OCI-LY3 (cell line): ENCODE measurements at regions not wholly inside any gene's neighbourhood (a gene's known extent, or its start where the extent isn't known, plus 50 kb on each side); places are given as distances from the start of the nearest gene placed in this dataset.

Experiments used
- H2AFZ ChIP-seq: fragments of 200-600, 300-600 bp; shearing (Covaris generic); 2 replicates; pipeline ENCODE4 v1.6.0; 2014; ENCODE audit warnings: antibody characterized with exemption, low read depth, low read length
- H3K27ac ChIP-seq: fragments of 200-600, 300-600 bp; sonication (generic); 2 replicates; pipeline ENCODE4 v1.5.1; 2014; ENCODE audit warnings: mild to moderate bottlenecking, low read length, moderate library complexity, mixed read lengths
- H3K27me3 ChIP-seq: fragments of 200-600, 300-600 bp; sonication (generic); 2 replicates; pipeline ENCODE4 v1.6.1; 2014; ENCODE audit warnings: low read depth, low read length, mixed read lengths
- H3K36me3 ChIP-seq: fragments of 200-600, 300-600 bp; sonication (generic); replicated peaks from 2 replicates; pipeline ENCODE3; 2014; ENCODE audit warnings: low read depth, low read length, mixed read lengths
- H3K4me1 ChIP-seq: fragments of 300-600, 200-600 bp; sonication (generic); 2 replicates; pipeline ENCODE4 v1.6.1; 2014; ENCODE audit warnings: low read length, mixed read lengths
- H3K4me2 ChIP-seq: fragments of 200-600, 300-600 bp; sonication (generic); 2 replicates; pipeline ENCODE4 v1.6.1; 2014; ENCODE audit warnings: low read length, mixed read lengths
- H3K4me3 ChIP-seq: fragments of 300-600, 200-600 bp; sonication (generic); 2 replicates; pipeline ENCODE4 v1.5.1; 2014; ENCODE audit warnings: antibody characterized with exemption, mild to moderate bottlenecking, low read length, moderate library complexity
- H3K79me2 ChIP-seq: fragments of 300-600, 200-600 bp; shearing (Covaris generic); 2 replicates; pipeline ENCODE4 v1.6.1; 2014; ENCODE audit warnings: mild to moderate bottlenecking, low read length, mixed read lengths
- H3K9ac ChIP-seq: fragments of 300-600, 200-600 bp; shearing (Covaris generic); 2 replicates; pipeline ENCODE4 v1.6.0; 2014; ENCODE audit warnings: mild to moderate bottlenecking, low read length, moderate library complexity
- H3K9me3 ChIP-seq: fragments of 200-600, 300-600 bp; shearing (Covaris generic); 2 replicates; pipeline ENCODE4 v1.6.1; 2014; ENCODE audit warnings: low read length, mixed read lengths; ENCODE audit not compliant: insufficient read depth
- H4K20me1 ChIP-seq: fragments of 200-600, 300-600 bp; sonication (generic); 2 replicates; pipeline ENCODE4 v1.6.1; 2016; ENCODE audit warnings: low read length, mixed read lengths; ENCODE audit not compliant: insufficient read depth
- EZH2phosphoT487 ChIP-seq: fragments of 200-600 bp; shearing (Covaris generic); IDR thresholded peaks from 2 replicates; pipeline ENCODE4 v1.6.1; 2018; ENCODE audit warnings: antibody characterized with exemption, mixed run types, low read depth
- TF ChIP-seq, protein P1 (sequence below): fragments of 200-600, 300-600 bp; sonication (generic); IDR thresholded peaks from 2 replicates; pipeline ENCODE4 v1.5.1; 2014; ENCODE audit warnings: antibody characterized with exemption, low read length, low read depth

DNA sequence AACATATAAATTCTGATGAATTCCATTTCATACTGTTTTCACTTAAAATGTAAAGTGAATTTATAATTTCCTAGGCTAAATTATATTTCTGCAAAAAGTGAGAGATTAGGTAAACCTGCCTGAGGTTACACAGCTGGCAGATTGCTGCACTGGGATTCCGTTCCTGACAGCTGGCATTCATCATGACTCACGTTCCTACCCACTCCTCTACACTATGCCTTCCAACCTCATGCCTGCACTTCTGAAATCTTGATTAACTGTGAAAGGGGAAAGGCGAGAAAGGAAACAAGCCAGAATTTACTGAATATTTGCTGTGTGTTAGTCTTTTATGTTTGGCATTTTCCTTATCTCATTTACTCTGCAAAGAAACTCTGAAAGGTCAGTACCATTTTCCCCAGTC, 73.3 kb upstream of the MON1B start:
- no peaks in the 10 kb centered on the region for H3K79me2 ChIP-seq
- no peak overlapping the region for H3K4me2 ChIP-seq
- no peak overlapping the region for H2AFZ ChIP-seq
- no peaks in the 10 kb centered on the region for H4K20me1 ChIP-seq
- TF ChIP-seq, protein P1, sequence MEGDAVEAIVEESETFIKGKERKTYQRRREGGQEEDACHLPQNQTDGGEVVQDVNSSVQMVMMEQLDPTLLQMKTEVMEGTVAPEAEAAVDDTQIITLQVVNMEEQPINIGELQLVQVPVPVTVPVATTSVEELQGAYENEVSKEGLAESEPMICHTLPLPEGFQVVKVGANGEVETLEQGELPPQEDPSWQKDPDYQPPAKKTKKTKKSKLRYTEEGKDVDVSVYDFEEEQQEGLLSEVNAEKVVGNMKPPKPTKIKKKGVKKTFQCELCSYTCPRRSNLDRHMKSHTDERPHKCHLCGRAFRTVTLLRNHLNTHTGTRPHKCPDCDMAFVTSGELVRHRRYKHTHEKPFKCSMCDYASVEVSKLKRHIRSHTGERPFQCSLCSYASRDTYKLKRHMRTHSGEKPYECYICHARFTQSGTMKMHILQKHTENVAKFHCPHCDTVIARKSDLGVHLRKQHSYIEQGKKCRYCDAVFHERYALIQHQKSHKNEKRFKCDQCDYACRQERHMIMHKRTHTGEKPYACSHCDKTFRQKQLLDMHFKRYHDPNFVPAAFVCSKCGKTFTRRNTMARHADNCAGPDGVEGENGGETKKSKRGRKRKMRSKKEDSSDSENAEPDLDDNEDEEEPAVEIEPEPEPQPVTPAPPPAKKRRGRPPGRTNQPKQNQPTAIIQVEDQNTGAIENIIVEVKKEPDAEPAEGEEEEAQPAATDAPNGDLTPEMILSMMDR = no peak
- TF ChIP-seq EZH2phosphoT487 = no peak
- no peaks in the 10 kb centered on the region for H3K36me3 ChIP-seq
- H3K9ac ChIP-seq = no peak overlapping the region
- H3K27ac ChIP-seq = no peak overlapping the region
- no peak overlapping the region for H3K4me3 ChIP-seq
- H3K9me3 ChIP-seq = no peaks in the 10 kb centered on the region
- H3K4me1 ChIP-seq = no peaks in the 10 kb centered on the region
- H3K27me3 ChIP-seq = no peaks in the 10 kb centered on the region

DNA sequence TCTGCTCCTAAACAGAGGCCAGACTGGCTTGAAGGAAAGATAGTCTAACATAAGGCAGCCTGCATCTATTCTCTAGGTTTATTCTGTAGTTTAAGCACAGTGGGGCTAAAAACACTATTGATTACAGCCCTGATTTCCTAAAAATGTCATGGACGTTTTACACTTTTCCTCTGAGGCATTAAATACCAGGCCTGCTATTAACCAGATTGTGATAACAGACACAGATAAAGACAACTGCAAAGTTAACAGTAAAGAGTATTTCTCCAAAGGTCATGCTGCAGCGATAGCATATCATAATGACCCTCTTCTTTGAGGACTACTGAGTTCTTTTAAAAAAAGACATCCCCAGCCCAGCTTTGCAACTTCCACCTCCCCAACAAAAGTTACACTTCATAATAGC, 59.6 kb upstream of the MON1B start:
- no peaks in the 10 kb centered on the region for H4K20me1 ChIP-seq
- no peak overlapping the region for H3K4me3 ChIP-seq
- no peak overlapping the region for H3K9ac ChIP-seq
- no peaks in the 10 kb centered on the region for H3K9me3 ChIP-seq
- no peak overlapping the region for H3K4me2 ChIP-seq
- H3K79me2 ChIP-seq = no peaks in the 10 kb centered on the region
- no peaks in the 10 kb centered on the region for H3K4me1 ChIP-seq
- no peaks in the 10 kb centered on the region for H3K27me3 ChIP-seq
- no peak for TF ChIP-seq EZH2phosphoT487
- TF ChIP-seq, protein P1 = no peak
- H3K36me3 ChIP-seq = no peaks in the 10 kb centered on the region
- no peak overlapping the region for H3K27ac ChIP-seq
- H2AFZ ChIP-seq = no peak overlapping the region

DNA sequence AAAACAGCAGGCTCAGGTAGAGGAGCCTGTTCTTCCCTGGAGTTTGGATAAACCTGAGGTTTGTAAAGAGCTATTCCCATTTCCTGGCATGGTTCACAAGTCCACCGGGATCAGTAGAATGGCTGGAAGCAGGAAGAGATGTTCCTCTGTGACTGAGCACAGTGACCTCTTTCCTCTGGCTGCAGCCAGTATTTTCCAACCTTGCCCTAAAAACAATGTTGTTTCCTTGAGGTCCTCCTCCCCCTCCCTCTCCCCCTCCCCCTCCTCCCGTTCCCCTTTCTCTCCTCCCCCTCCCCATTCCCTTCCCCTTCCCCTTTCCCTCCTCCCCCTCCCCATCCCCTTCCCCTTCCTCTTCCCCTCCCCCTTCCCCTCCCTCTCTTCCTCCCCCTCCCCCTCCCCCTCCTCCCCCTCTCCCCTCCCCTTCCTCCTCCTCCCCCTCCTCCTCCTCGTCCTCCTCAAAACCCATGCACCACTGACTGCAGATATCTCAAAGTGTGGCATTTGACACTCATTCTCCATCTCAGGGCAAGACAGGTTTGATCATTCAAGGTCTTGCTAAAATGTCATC, 58.9 kb upstream of the MON1B start:
- no peak overlapping the region for H2AFZ ChIP-seq
- no peak overlapping the region for H3K27ac ChIP-seq
- no peaks in the 10 kb centered on the region for H4K20me1 ChIP-seq
- no peak overlapping the region for H3K4me2 ChIP-seq
- H3K9me3 ChIP-seq = no peaks in the 10 kb centered on the region
- H3K79me2 ChIP-seq = no peaks in the 10 kb centered on the region
- H3K36me3 ChIP-seq = no peaks in the 10 kb centered on the region
- no peaks in the 10 kb centered on the region for H3K27me3 ChIP-seq
- H3K4me1 ChIP-seq = no peaks in the 10 kb centered on the region
- no peak overlapping the region for H3K4me3 ChIP-seq
- TF ChIP-seq, protein P1 = no peak
- no peak for TF ChIP-seq EZH2phosphoT487
- no peak overlapping the region for H3K9ac ChIP-seq

DNA sequence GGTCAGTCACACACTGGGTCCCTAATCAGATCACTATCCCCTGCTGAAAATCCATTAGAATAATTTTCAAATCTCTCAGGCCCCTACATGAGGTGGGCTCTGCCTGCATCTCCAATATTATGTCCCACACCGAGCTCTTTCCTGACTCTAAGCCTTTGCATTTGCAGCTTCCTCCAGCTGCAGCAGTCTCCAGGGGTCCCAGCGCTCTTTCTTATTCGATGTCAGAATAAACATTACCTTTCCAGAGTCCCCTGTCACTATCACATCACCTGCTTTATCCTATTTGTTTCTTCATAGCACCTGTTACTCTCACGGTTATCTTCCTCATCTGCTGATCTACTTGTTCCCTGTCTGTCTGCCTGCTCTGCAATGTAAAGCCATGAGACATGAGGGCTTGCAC, 57.3 kb upstream of the MON1B start:
- no peaks in the 10 kb centered on the region for H3K27me3 ChIP-seq
- H3K9me3 ChIP-seq = no peaks in the 10 kb centered on the region
- H3K4me1 ChIP-seq = no peaks in the 10 kb centered on the region

More for the DNA sequence above, 57.3 kb upstream of the MON1B start:
- no peak overlapping the region for H3K27ac ChIP-seq
- no peak overlapping the region for H3K9ac ChIP-seq
- no peak for TF ChIP-seq EZH2phosphoT487
- TF ChIP-seq, protein P1 = no peak
- H3K4me3 ChIP-seq = no peak overlapping the region
- H3K36me3 ChIP-seq = no peaks in the 10 kb centered on the region
- H2AFZ ChIP-seq = no peak overlapping the region
- no peaks in the 10 kb centered on the region for H4K20me1 ChIP-seq
- no peaks in the 10 kb centered on the region for H3K79me2 ChIP-seq
- no peak overlapping the region for H3K4me2 ChIP-seq
